SH-SY5Y (cell line): ENCODE measurements at regions not wholly inside any gene's neighbourhood (a gene's known extent, or its start where the extent isn't known, plus 50 kb on each side); places are given as distances from the start of the nearest gene placed in this dataset.

Experiments used
- GATA2 ChIP-seq: IDR thresholded peaks from 2 replicates; pipeline ENCODE4 v1.6.1; 2011; ENCODE audit warnings: mild to moderate bottlenecking, low read depth, low read length
- GATA3 ChIP-seq: IDR thresholded peaks from 2 replicates; pipeline ENCODE4 v1.6.1; 2011; ENCODE audit warnings: low read depth, mild to moderate bottlenecking, low read length, moderate library complexity

DNA sequence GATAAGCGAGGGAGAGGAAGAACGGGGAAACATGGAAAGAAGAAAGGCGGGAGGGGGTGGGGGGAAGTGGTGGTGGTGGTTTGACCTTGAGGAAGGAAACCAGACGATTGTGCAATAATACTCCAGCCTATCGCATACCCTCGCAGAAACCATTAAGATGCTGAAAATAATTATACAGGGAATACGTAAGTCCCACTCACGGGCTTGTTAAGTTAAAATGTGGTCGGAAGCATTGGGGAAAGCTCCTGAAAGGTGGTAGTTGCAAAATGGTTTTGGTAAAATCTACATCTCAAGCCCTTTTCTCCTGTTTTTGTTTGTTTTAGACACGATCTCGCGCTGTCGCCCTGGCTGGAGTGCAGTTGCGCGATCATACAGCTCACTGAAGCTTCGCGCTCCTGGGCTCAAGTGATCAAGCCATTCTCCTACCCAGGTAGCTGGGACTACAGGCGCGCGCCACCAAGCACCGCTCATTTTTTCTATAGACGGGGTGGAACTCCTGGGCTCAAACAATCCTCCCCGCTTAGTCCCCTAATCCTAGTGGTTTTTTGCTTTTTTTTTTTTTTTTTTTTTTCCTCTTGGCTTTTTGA is 128.9 kb upstream of the ZNF184 start:
- TF ChIP-seq GATA2 (no peak), GATA3 (no peak)
